Spleen (tissue), 11 donors: ENCODE measurements at regions not wholly inside any gene's neighbourhood (a gene's known extent, or its start where the extent isn't known, plus 50 kb on each side); places are given as distances from the start of the nearest gene placed in this dataset.

Source experiments
- DNase-seq: peaks from one replicate; pipeline ENCODE4 v3.0.0-alpha.2; 2020
- H3K27ac ChIP-seq, 8 donors: fragments of 200-600 bp; sonication (generic) in 7 of 8; 1 replicate in 4 of 8; 2 replicates in 4 of 8; pipeline versions ENCODE4 v1.5.0 to v1.8.0; 2016 to 2021; ENCODE audit warnings: inconsistent platforms in 4 of 8, mild to moderate bottlenecking in 4 of 8, moderate library complexity in 1 of 8
- H3K27me3 ChIP-seq, 7 donors: fragments of 200-600 bp; sonication (generic) in 6 of 7; replicated peaks in 1 of 7; 1 replicate in 4 of 7; 2 replicates in 3 of 7; pipeline versions ENCODE4 v1.5.0 to v1.8.0; 2016 to 2021; ENCODE audit warnings: inconsistent platforms in 3 of 7, mild to moderate bottlenecking in 1 of 7
- H3K36me3 ChIP-seq, 6 donors: fragments of 200-600 bp; sonication (generic) in 5 of 6; 1 replicate in 4 of 6; 2 replicates in 2 of 6; pipeline versions ENCODE4 v1.5.0 to v1.8.0; 2016 to 2021; ENCODE audit warnings: inconsistent platforms in 2 of 6
- H3K4me1 ChIP-seq, 6 donors: fragments of 200-600 bp; sonication (generic) in 5 of 6; 1 replicate in 3 of 6; 2 replicates in 3 of 6; pipeline versions ENCODE4 v1.5.0 to v1.8.0; 2016 to 2021; ENCODE audit warnings: inconsistent platforms in 3 of 6
- H3K4me3 ChIP-seq, 8 donors: fragments of 200-600 bp; sonication (generic) in 7 of 8; 1 replicate in 4 of 8; 2 replicates in 4 of 8; pipeline versions ENCODE4 v1.5.0 to v1.8.0; 2016 to 2021; ENCODE audit warnings: inconsistent platforms in 4 of 8, mild to moderate bottlenecking in 4 of 8, moderate library complexity in 2 of 8
- H3K9me3 ChIP-seq, 8 donors: fragments of 200-600 bp; sonication (generic) in 7 of 8; 1 replicate in 4 of 8; 2 replicates in 4 of 8; pipeline versions ENCODE4 v1.5.0 to v1.8.0; 2016 to 2021; ENCODE audit warnings: inconsistent platforms in 4 of 8
- CTCF ChIP-seq, 11 experiments: fragments of 200-600 bp in 7 of 11; fragments of 450-650 bp in 4 of 11; sonication (generic) in 4 of 11; IDR thresholded peaks in 8 of 11; conservative IDR thresholded peaks in 3 of 11; 1 replicate in 7 of 11; 2 replicates in 4 of 11; pipeline versions ENCODE4 v1.4.0 to v1.8.0; 2016 to 2021; ENCODE audit warnings: antibody characterized with exemption in 11 of 11, inconsistent platforms in 4 of 11, mild to moderate bottlenecking in 1 of 11
- POLR2A ChIP-seq, 3 donors: fragments of 450-650 bp; IDR thresholded peaks; one replicate each; pipeline ENCODE4 v1.5.1; 2017; ENCODE audit warnings: antibody characterized with exemption in 3 of 3, mild to moderate bottlenecking in 1 of 3
- POLR2AphosphoS5 ChIP-seq, 3 donors: sonication (generic); formaldehyde crosslinking; IDR thresholded peaks; one replicate each; pipeline ENCODE4 v1.5.1; 2017; ENCODE audit warnings: antibody characterized with exemption in 3 of 3
- WGBS, 5 donors: extraction: QIAGEN DNeasy Blood & Tissue Kit in 3 of 5; methylation state at CpG; one replicate each; pipeline versions ENCODE4 v1.1.5 to v1.1.7; 2013 to 2018; 5-methylcytosine and 5-hydroxymethylcytosine counted together
- intact Hi-C: fragments of 100-400 bp; cut with DNase I; formaldehyde crosslinking; loops from one replicate; pipeline ENCODE4 v1.15.0; 2023; ENCODE audit warnings: low total_unique reads
- donor health status: healthy with polysubstance abuse.
- donor health status: DM: no; HTN: no; CAD: no; lungs with moderate emphysema.
- donor health status: DM: no; HTN: no; CAD: no.
- donor health status: Bipolar disorder and iron deficiency.
- donor health status: healthy.
- donor health status: DM: no; HTN: no; CAD: no.
- donor health status: DM: yes; HTN: yes; CAD: no.

GRCh38 chr7:15836041-15836440 is 149.6 kb upstream of the MEOX2 start:
- peaks cover 0 to 7% (median 0%) of the 10 kb centered on the region in 6 donors for H3K4me1 ChIP-seq
- H3K27me3 ChIP-seq: no peaks in the 10 kb centered on the region
- intact Hi-C loops: no loop called here
- no peak for DNase-seq
- no peaks in the 10 kb centered on the region for H3K9me3 ChIP-seq
- 83 to 93% (median 85%) methylated on average over 4 of the region's 4 CpGs for WGBS, 5 donors
- no peak overlapping the region for H3K4me3 ChIP-seq
- H3K27ac ChIP-seq: no peak overlapping the region
- no peaks in the 10 kb centered on the region for H3K36me3 ChIP-seq
- no peak for TF ChIP-seq POLR2A (IDR thresholded peaks at IDR 0.05)
- no peak for TF ChIP-seq POLR2AphosphoS5 (IDR thresholded peaks at IDR 0.05)
- no peak for TF ChIP-seq CTCF (IDR thresholded peaks at IDR 0.05 in 8 of 11, conservative IDR thresholded peaks at IDR 0.05 in 3 of 11)

- Histone ChIP-seq H3K4me1 (peaks cover 0 to 4% (median 0%) of the 10 kb centered on the region in 6 donors), H3K9me3 (no peaks in the 10 kb centered on the region), H3K36me3 (no peaks in the 10 kb centered on the region), H3K27me3 (no peaks in the 10 kb centered on the region), H3K4me3 (no peak overlapping the region), H3K27ac (no peak overlapping the region)
- no peak for DNase-seq
- TF ChIP-seq CTCF (IDR thresholded peaks at IDR 0.05 in 8 of 11, conservative IDR thresholded peaks at IDR 0.05 in 3 of 11) (no peak), POLR2A (IDR thresholded peaks at IDR 0.05) (no peak), POLR2AphosphoS5 (IDR thresholded peaks at IDR 0.05) (no peak)
- intact Hi-C loops: no loop called here
Observed at GRCh38 chr7:15834446-15834845, 148.0 kb upstream of the MEOX2 start.

- 56 to 72% (median 66%) methylated on average over 1 of the region's 1 CpG for WGBS, 5 donors
- TF ChIP-seq POLR2AphosphoS5 (IDR thresholded peaks at IDR 0.05): no peak
- Histone ChIP-seq H3K27ac (no peak overlapping the region), H3K9me3 (no peaks in the 10 kb centered on the region), H3K4me3 (no peak overlapping the region), H3K36me3 (no peaks in the 10 kb centered on the region), H3K4me1 (no peaks in the 10 kb centered on the region), H3K27me3 (no peaks in the 10 kb centered on the region)
- intact Hi-C loops: no loop called here
- DNase-seq: no peak
Observed at GRCh38 chr7:15832996-15833395, 146.5 kb upstream of the MEOX2 start.

GRCh38 chr7:15831606-15832005 is 145.1 kb upstream of the MEOX2 start:
- TF ChIP-seq POLR2AphosphoS5 (IDR thresholded peaks at IDR 0.05) (no peak), CTCF (IDR thresholded peaks at IDR 0.05 in 8 of 11, conservative IDR thresholded peaks at IDR 0.05 in 3 of 11) (no peak), POLR2A (IDR thresholded peaks at IDR 0.05) (no peak)
- no peaks in the 10 kb centered on the region for H3K4me1 ChIP-seq
- no peak for DNase-seq
- no peaks in the 10 kb centered on the region for H3K36me3 ChIP-seq
- WGBS, 5 donors: 59 to 76% (median 72%) methylated on average over 3 of the region's 3 CpGs
- no peaks in the 10 kb centered on the region for H3K9me3 ChIP-seq
- H3K4me3 ChIP-seq: no peak overlapping the region
- intact Hi-C loops: no loop called here
- no peaks in the 10 kb centered on the region for H3K27me3 ChIP-seq
- no peak overlapping the region for H3K27ac ChIP-seq

- TF ChIP-seq POLR2A (IDR thresholded peaks at IDR 0.05): no peak
- no peak for TF ChIP-seq CTCF (IDR thresholded peaks at IDR 0.05 in 8 of 11, conservative IDR thresholded peaks at IDR 0.05 in 3 of 11)
- TF ChIP-seq POLR2AphosphoS5 (IDR thresholded peaks at IDR 0.05): no peak
- WGBS, 5 donors: 78 to 97% (median 89%) methylated on average over 3 of the region's 3 CpGs
- Histone ChIP-seq H3K4me1 (no peaks in the 10 kb centered on the region), H3K27me3 (no peaks in the 10 kb centered on the region), H3K27ac (no peak overlapping the region), H3K4me3 (no peak overlapping the region), H3K36me3 (no peaks in the 10 kb centered on the region), H3K9me3 (no peaks in the 10 kb centered on the region)
- intact Hi-C loops: no loop called here
- no peak for DNase-seq
Observed at GRCh38 chr7:15829691-15830090, 143.2 kb upstream of the MEOX2 start.
